Parathyroid adenoma (tissue), 2 donors: ENCODE measurements at regions not wholly inside any gene's neighbourhood (a gene's known extent, or its start where the extent isn't known, plus 50 kb on each side); places are given as distances from the start of the nearest gene placed in this dataset.

Experiments
- H2AFZ ChIP-seq: fragments of 300-600 bp; sonication (generic); one replicate; pipeline ENCODE4 v1.7.0; 2017; ENCODE audit warnings: antibody characterized with exemption, mild to moderate bottlenecking
- H3K27ac ChIP-seq: fragments of 300-600 bp; sonication (generic); one replicate; pipeline ENCODE4 v1.7.0; 2017
- H3K27me3 ChIP-seq: fragments of 300-600 bp; sonication (generic); one replicate; pipeline ENCODE4 v1.7.0; 2017; ENCODE audit warnings: low read length; ENCODE audit not compliant: control insufficient read depth, insufficient read depth
- H3K36me3 ChIP-seq: fragments of 300-600 bp; sonication (generic); one replicate; pipeline ENCODE4 v1.7.0; 2017; ENCODE audit warnings: low read length; ENCODE audit not compliant: control insufficient read depth, insufficient read depth
- H3K4me1 ChIP-seq: fragments of 300-600 bp; sonication (generic); one replicate; pipeline ENCODE4 v1.7.0; 2017; ENCODE audit warnings: control low read depth
- H3K4me2 ChIP-seq: fragments of 300-600 bp; sonication (generic); one replicate; pipeline ENCODE4 v1.7.0; 2017; ENCODE audit warnings: low read length
- H3K4me3 ChIP-seq: fragments of 300-600 bp; sonication (generic); one replicate; pipeline ENCODE4 v1.7.0; 2017; ENCODE audit warnings: low read depth, low read length
- H3K79me2 ChIP-seq: fragments of 300-600 bp; sonication (generic); one replicate; pipeline ENCODE4 v1.7.0; 2017; ENCODE audit warnings: control low read depth
- H3K9ac ChIP-seq: fragments of 300-600 bp; sonication (generic); one replicate; pipeline ENCODE4 v1.7.0; 2017; ENCODE audit warnings: mild to moderate bottlenecking
- H3K9me3 ChIP-seq: fragments of 300-600 bp; sonication (generic); one replicate; pipeline ENCODE4 v1.7.0; 2017; ENCODE audit warnings: low read length; ENCODE audit not compliant: control insufficient read depth
- CTCF ChIP-seq: fragments of 300-600 bp; sonication (generic); IDR thresholded peaks from one replicate; pipeline ENCODE4 v1.7.0; 2017; ENCODE audit warnings: antibody characterized with exemption, mild to moderate bottlenecking
- donor health status: primary hyperparathyroidism.

- Histone ChIP-seq H3K79me2 (no peaks in the 10 kb centered on the region), H3K9ac (no peak overlapping the region), H3K36me3 (no peaks in the 10 kb centered on the region), H3K9me3 (no peaks in the 10 kb centered on the region), H2AFZ (peak overlapping the region; percentile 54), H3K4me3 (no peak overlapping the region), H3K4me1 (no peaks in the 10 kb centered on the region), H3K4me2 (no peak overlapping the region), H3K27ac (no peak overlapping the region), H3K27me3 (no peaks in the 10 kb centered on the region)
- no peak for TF ChIP-seq CTCF
Measured at GRCh38 chr3:194852831-194853508, 167.3 kb downstream of the FAM43A start.

DNA sequence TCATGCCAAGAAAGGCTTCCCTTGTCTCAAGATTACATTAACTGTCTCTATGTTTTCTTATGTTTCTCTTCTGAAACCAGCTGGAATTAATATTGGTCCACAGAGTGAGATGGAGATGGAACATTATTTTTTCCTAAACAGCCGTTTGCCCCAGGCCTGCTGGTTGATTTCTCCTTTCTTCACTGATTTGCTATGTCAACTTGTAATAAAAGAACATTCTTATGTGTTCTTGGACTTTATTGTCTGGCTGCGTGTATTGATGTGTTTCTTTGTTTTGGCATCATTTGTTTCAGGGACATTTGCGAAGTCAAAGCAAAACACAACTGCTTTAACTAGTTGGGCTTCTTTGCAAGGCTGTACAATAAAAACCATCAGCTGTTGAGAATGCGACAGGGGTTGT, 168.5 kb downstream of the FAM43A start:
- no peaks in the 10 kb centered on the region for H3K4me1 ChIP-seq
- H3K36me3 ChIP-seq, result no peaks in the 10 kb centered on the region
- no peaks in the 10 kb centered on the region for H3K27me3 ChIP-seq
- no peak for TF ChIP-seq CTCF
- no peaks in the 10 kb centered on the region for H3K9me3 ChIP-seq
- no peak overlapping the region for H3K27ac ChIP-seq
- no peak overlapping the region for H3K9ac ChIP-seq
- H3K4me3 ChIP-seq, result no peak overlapping the region
- H3K79me2 ChIP-seq, result no peaks in the 10 kb centered on the region
- no peak overlapping the region for H3K4me2 ChIP-seq
- H2AFZ ChIP-seq, result no peak overlapping the region

DNA sequence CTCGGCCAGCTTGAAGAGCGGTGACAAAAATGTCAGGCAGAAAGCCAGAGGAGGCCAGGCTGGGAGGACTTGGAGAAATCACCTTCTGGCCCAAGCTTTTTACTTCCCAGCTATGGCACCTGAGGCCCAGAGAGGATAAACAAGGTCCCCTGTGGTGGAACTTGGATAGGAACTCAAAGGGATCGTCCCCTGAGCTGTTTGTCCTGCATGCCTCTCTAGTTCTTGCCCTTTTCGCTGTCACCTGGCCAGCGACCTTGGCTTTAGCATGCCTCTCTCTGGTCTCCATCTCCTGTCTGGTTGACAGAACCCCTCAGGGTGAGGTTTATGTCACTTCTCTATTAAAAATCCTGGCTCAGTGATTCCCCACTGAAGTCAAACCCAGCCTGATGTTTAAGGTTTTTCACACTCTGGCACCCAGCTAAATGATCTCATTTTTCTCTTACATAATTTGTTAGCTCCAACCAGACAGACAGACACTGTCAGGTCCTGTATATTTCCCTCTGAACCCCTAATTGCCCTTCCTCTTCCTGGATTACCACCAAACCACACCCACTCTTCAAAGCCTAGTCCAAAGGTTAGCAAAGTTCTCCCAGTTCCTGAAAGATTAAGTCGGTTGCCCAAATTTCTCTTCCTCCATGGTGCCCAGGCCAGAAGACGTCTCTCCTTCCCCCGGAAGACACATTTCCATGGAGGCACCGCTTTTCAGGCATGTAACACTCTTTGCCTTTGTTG, 169.1 kb downstream of the FAM43A start:
- Histone ChIP-seq H3K4me1 (no peaks in the 10 kb centered on the region), H3K36me3 (no peaks in the 10 kb centered on the region), H3K79me2 (no peaks in the 10 kb centered on the region), H3K4me3 (no peak overlapping the region), H3K9ac (no peak overlapping the region), H3K4me2 (no peak overlapping the region), H2AFZ (no peak overlapping the region), H3K9me3 (no peaks in the 10 kb centered on the region), H3K27me3 (no peaks in the 10 kb centered on the region), H3K27ac (no peak overlapping the region)
- no peak for TF ChIP-seq CTCF

GRCh38 chr3:194856296-194856695, 170.6 kb downstream of the FAM43A start:
- Histone ChIP-seq H3K4me1 (no peaks in the 10 kb centered on the region), H3K4me2 (no peak overlapping the region)
- TF ChIP-seq CTCF, result no peak

More at GRCh38 chr3:194856296-194856695, 170.6 kb downstream of the FAM43A start:
- H3K27ac ChIP-seq, result no peak overlapping the region
- H3K9ac ChIP-seq, result no peak overlapping the region
- no peaks in the 10 kb centered on the region for H3K79me2 ChIP-seq
- H3K27me3 ChIP-seq, result no peaks in the 10 kb centered on the region
- H3K36me3 ChIP-seq, result no peaks in the 10 kb centered on the region
- H3K4me3 ChIP-seq, result no peak overlapping the region
- no peaks in the 10 kb centered on the region for H3K9me3 ChIP-seq
- H2AFZ ChIP-seq, result no peak overlapping the region
